H1 (cell line): ENCODE measurements at regions not wholly inside any gene's neighbourhood (a gene's known extent, or its start where the extent isn't known, plus 50 kb on each side); places are given as distances from the start of the nearest gene placed in this dataset.

Experiments used
- CHD1 ChIP-seq: IDR thresholded peaks from 2 replicates; pipeline ENCODE4 v1.6.1; 2012; ENCODE audit warnings: low read depth, low read length, improper control_type of control experiment
- CHD7 ChIP-seq: fragments of 300-600 bp; sonication (generic); IDR thresholded peaks from 2 replicates; pipeline ENCODE4 v1.7.1; 2012; ENCODE audit warnings: low read length, moderate library complexity, mild to moderate bottlenecking, inconsistent platforms; ENCODE audit not compliant: insufficient replicate concordance
- CTCF ChIP-seq, 3 experiments: IDR thresholded peaks; 1 replicate in 2 of 3; 2 replicates in 1 of 3; pipeline versions ENCODE4 v1.5.1 to v1.6.1; 2011; ENCODE audit warnings: low read length in 3 of 3, mild to moderate bottlenecking in 3 of 3, inconsistent platforms in 2 of 3, low read depth in 1 of 3, moderate library complexity in 1 of 3; ENCODE audit not compliant: insufficient read depth in 1 of 3; ENCODE audit errors: control extremely low read depth in 1 of 3
- GTF2F1 ChIP-seq: IDR thresholded peaks from 2 replicates; pipeline ENCODE4 v1.6.1; 2012; ENCODE audit warnings: low read depth, low read length, improper control_type of control experiment, borderline replicate concordance
- NANOG ChIP-seq: IDR thresholded peaks from 2 replicates; pipeline ENCODE4 v1.6.1; 2011; ENCODE audit warnings: low read length, low read depth, mild to moderate bottlenecking, inconsistent platforms; ENCODE audit not compliant: insufficient read depth, poor library complexity, severe bottlenecking
- TBP ChIP-seq: IDR thresholded peaks from 2 replicates; pipeline ENCODE4 v1.6.1; 2011; ENCODE audit warnings: low read depth, low read length, improper control_type of control experiment
- TEAD4 ChIP-seq: IDR thresholded peaks from 2 replicates; pipeline ENCODE4 v1.6.1; 2012; ENCODE audit warnings: low read depth, low read length, inconsistent platforms, mixed read lengths
- USF2 ChIP-seq: IDR thresholded peaks from 2 replicates; pipeline ENCODE4 v1.6.1; 2011; ENCODE audit warnings: low read length, improper control_type of control experiment

- TF ChIP-seq CHD7: no peak
- no peak for TF ChIP-seq CHD1
- no peak for TF ChIP-seq USF2
- TF ChIP-seq GTF2F1: no peak
- no peak for TF ChIP-seq TBP
- no peak for TF ChIP-seq TEAD4
- TF ChIP-seq NANOG: no peak
- no peak for TF ChIP-seq CTCF (IDR thresholded peaks at IDR 0.05; ENCODE audit: control extremely low read depth in 1 of 3, insufficient read depth in 1 of 3, low read depth in 1 of 3, low read length in 3 of 3)
These were observed 429.4 kb downstream of the GXYLT1 start (continued) for GRCh38 chr12:41715256-41715655.
